ENCODE measurements at regions not wholly inside any gene's neighbourhood (a gene's known extent, or its start where the extent isn't known, plus 50 kb on each side); places are given as distances from the start of the nearest gene placed in this dataset.

- DNase-seq: peak; percentile 26 to 33
These were observed 733.7 kb upstream of the CITED2 start for GRCh38 chr6:140108167-140108566.

- DNase-seq: no peak
These were observed 732.8 kb upstream of the CITED2 start for GRCh38 chr6:140107216-140107615.

DNA sequence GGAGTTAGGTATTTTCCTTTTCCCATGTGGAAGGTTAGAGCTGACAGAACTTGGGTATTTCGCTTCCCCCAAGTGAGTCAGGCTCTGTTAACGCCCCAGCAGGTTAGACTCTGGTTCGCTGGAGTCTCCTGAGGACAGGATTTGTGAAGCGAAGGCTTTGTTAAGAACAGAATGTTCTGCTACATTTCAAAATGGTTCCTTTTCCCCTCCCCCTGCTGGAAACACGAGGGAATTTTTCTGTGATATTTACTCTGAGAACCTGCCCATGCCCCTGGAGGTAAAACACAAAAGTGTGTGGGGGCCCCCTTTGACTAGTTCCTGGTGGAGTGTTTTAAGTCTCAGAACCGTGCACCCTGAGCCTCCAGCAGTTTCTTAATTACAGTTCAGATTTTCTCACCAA, 731.4 kb upstream of the CITED2 start:
- peak in 1 of 2 experiments; percentile 39 for DNase-seq

DNA sequence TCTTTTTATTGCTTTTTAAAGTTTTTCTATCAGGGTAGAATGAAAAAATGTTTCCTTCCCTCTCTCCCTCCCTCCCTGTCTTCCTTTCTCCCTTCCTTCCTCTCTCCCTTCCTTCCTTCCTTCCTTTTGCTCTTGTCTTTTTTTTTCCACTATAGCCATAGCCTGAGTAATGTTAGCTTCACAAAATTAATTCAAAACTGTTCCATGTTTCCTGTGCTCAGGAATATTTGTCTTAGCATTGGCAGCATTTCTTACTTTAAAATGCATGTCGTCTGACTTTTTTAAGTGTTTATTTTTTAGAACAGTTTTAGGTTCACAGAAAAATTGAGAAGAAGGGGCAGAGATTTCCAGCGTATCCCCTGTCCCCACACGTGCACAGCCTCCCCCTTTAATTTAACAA, 730.8 kb upstream of the CITED2 start:
- DNase-seq: no peak

GRCh38 chr6:140101818-140102217, 727.4 kb upstream of the CITED2 start:
- DNase-seq: no peak

GRCh38 chr6:140101367-140101766, 726.9 kb upstream of the CITED2 start:
- no peak for DNase-seq

GRCh38 chr6:140095532-140095931, 721.1 kb upstream of the CITED2 start:
- DNase-seq: no peak

DNA sequence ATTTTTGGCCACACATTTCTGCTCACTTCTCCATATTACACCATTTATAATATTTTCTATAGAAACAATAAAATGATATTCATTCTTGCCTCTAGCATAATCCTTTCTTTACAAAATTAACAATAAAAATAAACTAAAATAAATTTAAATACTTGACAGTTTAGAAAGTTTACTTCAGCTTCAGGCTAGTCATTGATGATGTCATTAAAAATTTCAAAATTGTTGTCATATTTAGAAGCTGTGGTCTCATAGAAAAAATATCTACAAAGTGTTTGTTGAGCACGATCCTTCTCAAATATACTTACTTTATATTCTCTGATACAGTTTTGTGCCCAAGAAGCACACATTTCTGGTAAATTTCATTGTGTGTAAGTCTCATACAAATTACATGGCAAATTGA, 717.4 kb upstream of the CITED2 start:
- no peak for DNase-seq

GRCh38 chr6:140090871-140091270, 716.4 kb upstream of the CITED2 start:
- no peak for DNase-seq

- DNase-seq: no peak
These were observed 708.9 kb upstream of the CITED2 start for GRCh38 chr6:140083375-140083774.

DNA sequence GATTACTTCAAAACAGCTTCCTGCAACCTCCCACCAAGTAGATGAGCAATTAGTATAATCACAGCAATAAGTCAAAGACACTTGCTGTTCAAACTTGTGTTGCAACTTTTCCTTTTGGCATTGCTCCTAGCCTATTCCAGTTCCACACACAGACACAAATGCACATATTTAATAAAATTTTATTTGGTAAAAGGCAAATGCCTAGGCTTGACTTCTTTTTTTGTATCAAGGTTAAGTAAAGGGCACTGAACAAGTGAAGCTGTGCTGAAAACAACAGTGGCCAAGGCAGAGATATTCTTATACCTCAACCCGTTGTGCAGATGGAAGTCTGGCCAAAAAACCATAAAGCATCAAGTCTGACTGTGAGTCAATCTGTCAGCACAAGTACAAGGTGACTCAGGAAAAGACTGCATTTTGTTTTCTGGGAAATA, 708.4 kb upstream of the CITED2 start:
- DNase-seq: no peak

- no peak for DNase-seq
These were observed 704.9 kb upstream of the CITED2 start for GRCh38 chr6:140079328-140079727.

GRCh38 chr6:140078561-140079125, 704.2 kb upstream of the CITED2 start:
- DNase-seq: no peak

- DNase-seq: no peak
These were observed 703.5 kb upstream of the CITED2 start for GRCh38 chr6:140077827-140078560.

- DNase-seq: no peak
These were observed 701.7 kb upstream of the CITED2 start for GRCh38 chr6:140076105-140076504.

DNA sequence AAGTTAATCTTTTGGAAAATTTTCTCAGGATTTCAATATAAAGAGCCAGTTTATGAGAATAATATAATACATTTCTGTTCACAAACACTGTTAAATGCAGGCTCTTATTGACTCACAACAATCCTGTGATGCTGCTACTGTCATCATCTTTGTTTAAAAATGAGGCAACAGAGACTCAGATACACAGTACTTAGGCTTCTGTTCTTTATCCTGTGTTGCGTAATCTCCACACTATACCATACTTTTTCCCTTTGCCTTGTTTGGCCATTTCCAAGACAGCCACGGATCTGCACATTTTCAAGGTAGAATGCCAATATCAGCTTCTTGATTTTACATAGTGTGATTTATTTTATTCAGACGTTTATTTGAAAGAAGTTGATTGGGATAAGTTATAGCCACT, 699.0 kb upstream of the CITED2 start:
- no peak for DNase-seq

GRCh38 chr6:140071601-140072062, 697.2 kb upstream of the CITED2 start:
- no peak for DNase-seq

DNA sequence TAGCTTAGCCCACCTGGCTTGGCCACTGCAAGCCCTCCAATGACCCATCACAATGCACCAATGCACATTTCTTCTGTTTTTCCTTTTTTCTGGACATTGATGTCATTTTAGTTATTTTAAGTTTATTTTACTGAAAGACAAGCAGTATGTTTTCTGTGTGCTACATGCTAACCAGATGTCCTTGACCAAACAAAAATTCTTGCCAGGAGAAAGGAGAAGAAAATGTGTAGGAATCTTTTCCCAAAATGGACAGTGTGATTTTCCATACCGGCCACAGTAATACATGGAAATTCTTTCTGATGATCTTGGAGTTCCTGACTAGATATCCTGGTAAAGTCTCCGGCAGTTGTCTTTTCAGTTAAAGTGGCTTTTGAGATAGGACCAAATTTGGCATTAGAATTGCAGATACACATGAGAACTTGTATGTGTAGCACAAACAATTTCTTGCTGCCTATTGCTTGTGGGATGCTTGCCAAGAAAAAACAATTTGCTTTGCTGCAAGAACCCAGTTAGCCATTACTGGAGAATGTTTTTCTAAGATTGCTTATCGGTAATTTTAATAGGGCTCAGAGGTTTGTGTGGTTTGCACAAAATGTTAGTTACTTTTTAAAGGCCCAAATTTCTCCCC, 696.5 kb upstream of the CITED2 start:
- no peak for DNase-seq

DNA sequence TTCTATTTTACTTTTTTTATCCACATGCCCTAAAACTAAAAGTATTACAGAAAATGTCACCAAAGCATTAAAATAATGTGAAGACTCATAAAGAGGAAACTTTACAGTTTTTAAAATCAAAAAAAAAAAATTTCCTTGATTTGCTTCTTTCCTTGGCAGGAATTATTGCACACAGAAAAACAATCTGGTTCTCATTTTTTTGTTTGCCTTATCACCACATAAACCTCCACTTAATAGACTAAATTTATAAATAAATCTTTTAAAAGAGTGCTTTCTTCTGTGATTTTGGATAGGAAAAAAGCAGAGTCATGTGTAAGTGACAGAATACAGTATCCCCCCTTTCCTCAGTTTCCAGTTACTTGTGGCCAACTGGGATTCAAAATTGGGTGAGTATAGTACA, 695.1 kb upstream of the CITED2 start:
- no peak for DNase-seq

GRCh38 chr6:140068801-140069200, 694.4 kb upstream of the CITED2 start:
- no peak for DNase-seq

- DNase-seq: no peak
These were observed 689.9 kb upstream of the CITED2 start for GRCh38 chr6:140064366-140064765.

DNA sequence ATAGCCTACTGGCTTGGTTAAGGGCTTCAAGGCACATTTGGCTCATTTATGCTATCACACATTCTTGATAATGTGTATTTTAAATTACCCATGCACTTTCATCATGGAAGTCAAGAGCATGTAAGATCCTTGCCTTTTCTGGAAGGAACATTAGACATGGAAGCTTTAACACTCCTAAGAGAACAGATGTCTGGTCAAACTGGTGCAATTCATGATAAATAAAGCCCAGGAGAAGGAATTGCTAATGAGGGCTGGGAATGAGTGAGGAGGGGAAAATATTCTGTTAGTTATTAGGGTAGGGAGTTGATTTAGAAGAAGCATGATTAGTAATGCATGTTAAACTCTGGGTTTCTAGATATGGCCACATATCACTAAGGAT, 688.6 kb upstream of the CITED2 start:
- no peak for DNase-seq

DNA sequence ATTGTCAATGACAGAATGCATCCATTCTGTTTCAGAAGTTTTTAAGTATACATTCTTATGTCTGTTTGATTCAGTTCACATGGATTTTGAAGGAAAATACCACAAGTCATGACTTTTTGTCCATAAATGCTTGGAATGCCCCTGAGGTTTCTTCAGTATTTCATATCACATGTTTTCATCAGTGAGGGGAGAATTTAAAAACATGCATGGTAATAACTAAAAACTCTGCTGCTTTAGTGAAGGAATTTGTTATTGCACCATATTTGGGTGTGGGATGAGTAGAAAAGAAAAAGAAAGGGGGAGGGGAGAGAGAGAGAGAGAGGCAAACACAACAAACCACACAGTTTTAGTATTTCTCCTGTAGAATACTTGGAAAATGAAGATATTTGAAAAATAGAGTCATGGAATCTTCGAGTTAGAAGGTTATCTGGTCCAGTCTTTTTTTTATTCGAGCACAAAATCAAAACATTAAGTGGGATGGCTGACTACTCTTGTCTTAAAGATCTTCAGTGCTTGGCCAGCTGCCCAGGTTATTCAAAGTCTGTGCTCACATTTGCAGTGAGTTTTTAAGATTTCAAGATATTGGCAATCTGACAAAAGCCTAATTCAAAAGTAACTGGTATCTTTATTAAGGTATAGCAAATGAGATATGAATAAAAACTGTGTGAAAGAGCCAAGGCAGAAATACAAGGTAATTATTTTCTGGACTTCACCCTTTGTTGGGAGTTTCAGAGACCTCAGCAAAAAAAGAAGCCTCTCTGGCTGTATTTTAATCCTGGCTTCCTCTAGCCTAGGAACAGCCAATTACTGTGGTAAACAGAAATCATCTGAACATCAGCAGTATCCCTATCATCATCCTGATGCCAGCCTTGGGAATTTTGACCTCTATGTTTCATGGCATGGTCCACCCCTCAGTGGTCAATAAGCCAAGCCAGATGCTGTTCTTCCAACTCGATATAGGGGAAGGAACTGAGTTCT, 687.9 kb upstream of the CITED2 start:
- no peak for DNase-seq

Data from NCI-H526 (cell line).